GM23338 (cell line): ENCODE measurements at regions not wholly inside any gene's neighbourhood (a gene's known extent, or its start where the extent isn't known, plus 50 kb on each side); places are given as distances from the start of the nearest gene placed in this dataset.

Source experiments
- ATAC-seq: fragments of 200-7000 bp; cut with Tn5 transposase; 3 replicates; pipeline ENCODE4 v1.9.1; 2020
- DNase-seq: peaks from one replicate; pipeline ENCODE4 v3.0.0-alpha.2; 2015; ENCODE audit warnings: low spot score
- H2AFZ ChIP-seq: fragments of 200-600 bp; sonication (generic); 2 replicates; pipeline ENCODE4 v1.8.0; 2016; ENCODE audit warnings: antibody characterized with exemption, mild to moderate bottlenecking, moderate library complexity
- H3F3A ChIP-seq: fragments of 200-600 bp; sonication (generic); replicated peaks from 2 replicates; pipeline ENCODE4 v1.8.0; 2017; ENCODE audit warnings: antibody characterized with exemption, mixed run types, low read depth
- H3K27ac ChIP-seq: fragments of 200-600 bp; sonication (generic); 2 replicates; pipeline ENCODE4 v1.6.1; 2016; ENCODE audit warnings: low read depth
- H3K27me3 ChIP-seq: fragments of 200-600 bp; sonication (generic); 2 replicates; pipeline ENCODE4 v1.8.0; 2016; ENCODE audit warnings: mild to moderate bottlenecking, mixed run types, moderate library complexity; ENCODE audit not compliant: insufficient read depth
- H3K36me3 ChIP-seq: fragments of 200-600 bp; sonication (generic); 2 replicates; pipeline ENCODE4 v1.8.0; 2016; ENCODE audit warnings: mild to moderate bottlenecking; ENCODE audit not compliant: insufficient read depth
- H3K4me1 ChIP-seq: fragments of 200-600 bp; sonication (generic); 2 replicates; pipeline ENCODE4 v1.8.0; 2016; ENCODE audit warnings: mild to moderate bottlenecking, moderate library complexity; ENCODE audit not compliant: insufficient read depth
- H3K4me2 ChIP-seq: fragments of 200-600 bp; sonication (generic); 2 replicates; pipeline ENCODE4 v1.7.1; 2017; ENCODE audit warnings: mixed run types
- H3K4me3 ChIP-seq: fragments of 200-600 bp; sonication (generic); 2 replicates; pipeline ENCODE4 v1.6.1; 2016; ENCODE audit warnings: mixed run types
- H3K79me2 ChIP-seq: fragments of 200-600 bp; sonication (generic); replicated peaks from 2 replicates; pipeline ENCODE4 v1.8.0; 2017; ENCODE audit warnings: mild to moderate bottlenecking; ENCODE audit not compliant: insufficient read depth
- H3K9me2 ChIP-seq: fragments of 200-600 bp; sonication (generic); 2 replicates; pipeline ENCODE4 v1.8.0; 2017; ENCODE audit not compliant: insufficient read depth
- H4K20me1 ChIP-seq: fragments of 200-600 bp; sonication (generic); replicated peaks from 2 replicates; pipeline ENCODE4 v1.8.0; 2017; ENCODE audit warnings: mild to moderate bottlenecking; ENCODE audit not compliant: insufficient read depth
- H3K27ac Mint-ChIP-seq: 2 replicates; pipeline ENCODE4 v1.8.0; 2020; ENCODE audit warnings: inconsistent platforms, mild to moderate bottlenecking, moderate library complexity, mixed read lengths
- H3K27me3 Mint-ChIP-seq: 3 replicates; pipeline ENCODE4 v1.8.0; 2022; ENCODE audit warnings: low read depth, mild to moderate bottlenecking, moderate library complexity, mixed read lengths, inconsistent platforms; ENCODE audit not compliant: insufficient read depth, poor library complexity
- H3K36me3 Mint-ChIP-seq: 3 replicates; pipeline ENCODE4 v1.8.0; 2021; ENCODE audit warnings: low read depth, mild to moderate bottlenecking, inconsistent platforms, moderate library complexity, mixed read lengths
- H3K4me1 Mint-ChIP-seq: 3 replicates; pipeline ENCODE4 v1.8.0; 2020; ENCODE audit warnings: mild to moderate bottlenecking, inconsistent platforms, mixed read lengths
- H3K4me3 Mint-ChIP-seq: 3 replicates; pipeline ENCODE4 v1.8.0; 2021; ENCODE audit warnings: moderate library complexity, mild to moderate bottlenecking, inconsistent platforms, mixed read lengths
- H3K9me3 Mint-ChIP-seq: 3 replicates; pipeline ENCODE4 v1.8.0; 2020; ENCODE audit warnings: moderate library complexity, mild to moderate bottlenecking, inconsistent platforms, mixed read lengths
- CREB1 ChIP-seq: fragments of 250-450 bp; sonication (Bioruptor Pico); IDR thresholded peaks from 2 replicates; pipeline ENCODE4 v1.5.0; 2020; ENCODE audit warnings: low read depth, mild to moderate bottlenecking, moderate library complexity
- CTCF ChIP-seq, 2 experiments: fragments of 200-600 bp in 1 of 2; sonication (generic) in 1 of 2; conservative IDR thresholded peaks; 2 replicates each; pipeline versions ENCODE4 v1.5.1 to v1.6.1; 2016 to 2017; ENCODE audit warnings: antibody characterized with exemption in 2 of 2, low read depth in 2 of 2, mild to moderate bottlenecking in 2 of 2, moderate library complexity in 1 of 2
- EZH2phosphoT487 ChIP-seq: fragments of 200-600 bp; sonication (generic); IDR thresholded peaks from one replicate; pipeline ENCODE4 v1.8.1; 2018; ENCODE audit warnings: antibody characterized with exemption; ENCODE audit not compliant: unreplicated experiment
- JUNB ChIP-seq: IDR thresholded peaks from one replicate; pipeline ENCODE4 v1.6.1; 2016; ENCODE audit warnings: antibody characterized with exemption; ENCODE audit not compliant: unreplicated experiment
- NANOG ChIP-seq: IDR thresholded peaks from 2 replicates; pipeline ENCODE4 v1.6.1; 2016; ENCODE audit warnings: antibody characterized with exemption, borderline replicate concordance
- POLR2AphosphoS5 ChIP-seq: IDR thresholded peaks from 2 replicates; pipeline ENCODE4 v1.6.1; 2016; ENCODE audit warnings: antibody characterized with exemption, low read depth
- REST ChIP-seq: IDR thresholded peaks from one replicate; pipeline ENCODE4 v1.6.1; 2018; ENCODE audit warnings: antibody characterized with exemption; ENCODE audit not compliant: unreplicated experiment
- STAT1 ChIP-seq: IDR thresholded peaks from one replicate; pipeline ENCODE4 v1.6.1; 2016; ENCODE audit warnings: antibody characterized with exemption; ENCODE audit not compliant: unreplicated experiment
- ZNF114 ChIP-seq: fragments of 250-450 bp; sonication (Bioruptor Pico); IDR thresholded peaks from 2 replicates; pipeline ENCODE4 v1.5.0; 2020; ENCODE audit warnings: mild to moderate bottlenecking, moderate library complexity
- ZNF331 ChIP-seq: fragments of 250-450 bp; sonication (Bioruptor Pico); IDR thresholded peaks from 2 replicates; pipeline ENCODE4 v1.5.0; 2020; ENCODE audit warnings: low read depth, mild to moderate bottlenecking, moderate library complexity
- ZNF462 ChIP-seq: fragments of 250-450 bp; sonication (Bioruptor Pico); IDR thresholded peaks from 2 replicates; pipeline ENCODE4 v1.5.0; 2020; ENCODE audit warnings: mild to moderate bottlenecking, moderate library complexity
- TF ChIP-seq, protein P1 (sequence below): IDR thresholded peaks from 2 replicates; pipeline ENCODE4 v1.6.1; 2016; ENCODE audit warnings: antibody characterized with exemption

GRCh38 chr2:21930226-21930625, 806.5 kb downstream of the TDRD15 start (continued):
- no peak for TF ChIP-seq ZNF462 (CRISPR knock-in tag)
- TF ChIP-seq ZNF114 (CRISPR knock-in tag): no peak
- no peak for TF ChIP-seq NANOG
- TF ChIP-seq CTCF (conservative IDR thresholded peaks at IDR 0.05; ENCODE audit: low read depth in 2 of 2): no peak
- TF ChIP-seq EZH2phosphoT487: no peak

- Mint-ChIP-seq H3K4me3 (no peak overlapping the region), H3K27ac (no peak overlapping the region), H3K27me3 (no peaks in the 10 kb centered on the region), H3K9me3 (no peaks in the 10 kb centered on the region), H3K4me1 (no peaks in the 10 kb centered on the region), H3K36me3 (no peaks in the 10 kb centered on the region)
- no peak overlapping the region for H3K4me2 ChIP-seq
- no peaks in the 10 kb centered on the region for H3F3A ChIP-seq
- no peaks in the 10 kb centered on the region for H3K9me2 ChIP-seq
- ATAC-seq (no peak), DNase-seq (no peak)
- H3K4me3 ChIP-seq: no peak overlapping the region
- no peaks in the 10 kb centered on the region for H3K36me3 ChIP-seq
- H3K27ac ChIP-seq: no peak overlapping the region
- H3K79me2 ChIP-seq: no peaks in the 10 kb centered on the region
- H3K4me1 ChIP-seq: no peaks in the 10 kb centered on the region
- H4K20me1 ChIP-seq: no peaks in the 10 kb centered on the region
- H3K27me3 ChIP-seq: no peaks in the 10 kb centered on the region
- H2AFZ ChIP-seq: no peak overlapping the region
- no peak for TF ChIP-seq JUNB
- TF ChIP-seq NANOG: no peak
- TF ChIP-seq ZNF114 (CRISPR knock-in tag): no peak
- TF ChIP-seq REST: no peak
- no peak for TF ChIP-seq ZNF331 (CRISPR knock-in tag)
- TF ChIP-seq STAT1: no peak
- no peak for TF ChIP-seq CREB1 (CRISPR knock-in tag)
- no peak for TF ChIP-seq POLR2AphosphoS5
- TF ChIP-seq, protein P1, sequence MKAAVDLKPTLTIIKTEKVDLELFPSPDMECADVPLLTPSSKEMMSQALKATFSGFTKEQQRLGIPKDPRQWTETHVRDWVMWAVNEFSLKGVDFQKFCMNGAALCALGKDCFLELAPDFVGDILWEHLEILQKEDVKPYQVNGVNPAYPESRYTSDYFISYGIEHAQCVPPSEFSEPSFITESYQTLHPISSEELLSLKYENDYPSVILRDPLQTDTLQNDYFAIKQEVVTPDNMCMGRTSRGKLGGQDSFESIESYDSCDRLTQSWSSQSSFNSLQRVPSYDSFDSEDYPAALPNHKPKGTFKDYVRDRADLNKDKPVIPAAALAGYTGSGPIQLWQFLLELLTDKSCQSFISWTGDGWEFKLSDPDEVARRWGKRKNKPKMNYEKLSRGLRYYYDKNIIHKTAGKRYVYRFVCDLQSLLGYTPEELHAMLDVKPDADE: no peak
Measured at GRCh38 chr2:21939967-21940366, 816.2 kb downstream of the TDRD15 start.
